Testis (tissue), 2 donors: ENCODE measurements at regions not wholly inside any gene's neighbourhood (a gene's known extent, or its start where the extent isn't known, plus 50 kb on each side); places are given as distances from the start of the nearest gene placed in this dataset.
A peak's percentile ranks its signal among the peaks of the same experiment; 100 is the strongest.

Experiments used
- DNase-seq: peaks from one replicate; pipeline ENCODE4 v3.0.0-alpha.2; 2019
- H3K27ac ChIP-seq, 2 donors: fragments of 200-600 bp; sonication (generic); one replicate each; pipeline ENCODE4 v1.5.1; 2019
- H3K27me3 ChIP-seq: fragments of 200-600 bp; sonication (generic); one replicate; pipeline ENCODE4 v1.5.1; 2019
- H3K36me3 ChIP-seq: fragments of 200-600 bp; sonication (generic); one replicate; pipeline ENCODE4 v1.5.1; 2017; ENCODE audit warnings: low read depth; ENCODE audit errors: missing control alignments
- H3K4me1 ChIP-seq: fragments of 200-600 bp; sonication (generic); one replicate; pipeline ENCODE4 v1.5.1; 2019
- H3K4me3 ChIP-seq, 2 donors: fragments of 200-600 bp; sonication (generic); one replicate each; pipeline ENCODE4 v1.5.1; 2017 to 2019
- H3K9me3 ChIP-seq: fragments of 200-600 bp; sonication (generic); one replicate; pipeline ENCODE4 v1.5.1; 2017
- CTCF ChIP-seq, 3 experiments: fragments of 450-650 bp in 2 of 3; fragments of 200-600 bp in 1 of 3; sonication (generic) in 1 of 3; IDR thresholded peaks; one replicate each; pipeline ENCODE4 v1.5.1; 2016 to 2019; ENCODE audit warnings: antibody characterized with exemption in 3 of 3, mild to moderate bottlenecking in 2 of 3, moderate library complexity in 1 of 3
- POLR2A ChIP-seq: fragments of 450-650 bp; IDR thresholded peaks from one replicate; pipeline ENCODE4 v1.6.1; 2017; ENCODE audit warnings: antibody characterized with exemption, mild to moderate bottlenecking, moderate library complexity
- WGBS, 2 donors: methylation state at CpG; one replicate each; pipeline ENCODE4 v1.1.5; 2018; 5-methylcytosine and 5-hydroxymethylcytosine counted together
- intact Hi-C: fragments of 100-400 bp; cut with DNase I; formaldehyde crosslinking; loops from one replicate; pipeline ENCODE4 v1.15.1; 2023; ENCODE audit warnings: low total_unique reads

GRCh38 chr21:17045214-17045853 lies 467.5 kb upstream of the CXADR start:
- 0 to 29% methylated on average over 1 of the region's 1 CpG for WGBS, 2 donors
- no peaks in the 10 kb centered on the region for H3K36me3 ChIP-seq
- DNase-seq, result no peak
- H3K4me3 ChIP-seq, result no peak overlapping the region
- H3K27ac ChIP-seq, result no peak overlapping the region
- intact Hi-C loops, result no loop called here
- TF ChIP-seq POLR2A (no peak), CTCF (IDR thresholded peaks at IDR 0.05) (peak in 2 of 3 experiments; percentile 26 to 56)
- H3K4me1 ChIP-seq, result no peaks in the 10 kb centered on the region
- no peaks in the 10 kb centered on the region for H3K9me3 ChIP-seq
- H3K27me3 ChIP-seq, result no peaks in the 10 kb centered on the region

- DNase-seq, result no peak
- Histone ChIP-seq H3K36me3 (no peaks in the 10 kb centered on the region), H3K4me3 (no peak overlapping the region), H3K9me3 (no peaks in the 10 kb centered on the region), H3K27me3 (no peaks in the 10 kb centered on the region), H3K4me1 (peaks cover 5% of the 10 kb centered on the region), H3K27ac (no peak overlapping the region)
- intact Hi-C loops, result no loop called here
- TF ChIP-seq CTCF (IDR thresholded peaks at IDR 0.05) (no peak), POLR2A (no peak)
- WGBS, 2 donors, result 61 to 76% methylated on average over 3 of the region's 3 CpGs
These were observed 463.9 kb upstream of the CXADR start for GRCh38 chr21:17048974-17049373.

GRCh38 chr21:17050156-17050555 lies 462.7 kb upstream of the CXADR start:
- WGBS, 2 donors, result 77 to 86% methylated on average over 1 of the region's 1 CpG
- intact Hi-C loops, result no loop called here
- Histone ChIP-seq H3K36me3 (no peaks in the 10 kb centered on the region), H3K27me3 (no peaks in the 10 kb centered on the region), H3K9me3 (no peaks in the 10 kb centered on the region), H3K4me3 (no peak overlapping the region), H3K27ac (no peak overlapping the region), H3K4me1 (peaks cover 5% of the 10 kb centered on the region)
- TF ChIP-seq POLR2A (no peak), CTCF (IDR thresholded peaks at IDR 0.05) (no peak)
- no peak for DNase-seq

- 63 to 81% methylated on average over 2 of the region's 2 CpGs for WGBS, 2 donors
- peaks cover 5% of the 10 kb centered on the region for H3K4me1 ChIP-seq
- no peak overlapping the region for H3K27ac ChIP-seq
- H3K9me3 ChIP-seq, result no peaks in the 10 kb centered on the region
- TF ChIP-seq POLR2A (no peak), CTCF (IDR thresholded peaks at IDR 0.05) (no peak)
- DNase-seq, result no peak
- intact Hi-C loops, result no loop called here
- H3K27me3 ChIP-seq, result no peaks in the 10 kb centered on the region
- H3K4me3 ChIP-seq, result no peak overlapping the region
- no peaks in the 10 kb centered on the region for H3K36me3 ChIP-seq
These were observed 462.2 kb upstream of the CXADR start for GRCh38 chr21:17050646-17051045.

GRCh38 chr21:17051054-17051453 lies 461.8 kb upstream of the CXADR start:
- no peaks in the 10 kb centered on the region for H3K9me3 ChIP-seq
- no peaks in the 10 kb centered on the region for H3K36me3 ChIP-seq
- no peak overlapping the region for H3K27ac ChIP-seq
- no peak overlapping the region for H3K4me3 ChIP-seq
- 55 to 72% methylated on average over 3 of the region's 3 CpGs for WGBS, 2 donors
- TF ChIP-seq CTCF (IDR thresholded peaks at IDR 0.05), result no peak
- intact Hi-C loops, result no loop called here
- no peaks in the 10 kb centered on the region for H3K27me3 ChIP-seq
- peaks cover 5% of the 10 kb centered on the region for H3K4me1 ChIP-seq
- DNase-seq, result no peak
